Glutamatergic neuron (in vitro differentiated cells): ENCODE measurements at regions not wholly inside any gene's neighbourhood (a gene's known extent, or its start where the extent isn't known, plus 50 kb on each side); places are given as distances from the start of the nearest gene placed in this dataset.

Source experiments
- DNase-seq: peaks from one replicate; pipeline ENCODE4 v3.0.0; 2022
- H3K27ac Mint-ChIP-seq: one replicate; pipeline ENCODE4 v1.8.0; 2020; ENCODE audit warnings: mild to moderate bottlenecking, mixed read lengths, inconsistent platforms; ENCODE audit not compliant: unreplicated experiment
- H3K27me3 Mint-ChIP-seq: one replicate; pipeline ENCODE4 v1.8.0; 2020; ENCODE audit warnings: mild to moderate bottlenecking, moderate library complexity, mixed read lengths, inconsistent platforms; ENCODE audit not compliant: unreplicated experiment
- H3K36me3 Mint-ChIP-seq: one replicate; pipeline ENCODE4 v1.8.0; 2020; ENCODE audit warnings: mild to moderate bottlenecking, mixed read lengths, inconsistent platforms; ENCODE audit not compliant: unreplicated experiment
- H3K4me1 Mint-ChIP-seq: one replicate; pipeline ENCODE4 v1.8.0; 2020; ENCODE audit warnings: mild to moderate bottlenecking, low read depth, mixed read lengths, inconsistent platforms; ENCODE audit not compliant: unreplicated experiment
- H3K4me3 Mint-ChIP-seq: one replicate; pipeline ENCODE4 v1.8.0; 2020; ENCODE audit warnings: mild to moderate bottlenecking, mixed read lengths, inconsistent platforms; ENCODE audit not compliant: unreplicated experiment
- H3K9me3 Mint-ChIP-seq: one replicate; pipeline ENCODE4 v1.8.0; 2020; ENCODE audit warnings: mild to moderate bottlenecking, moderate library complexity, mixed read lengths, inconsistent platforms; ENCODE audit not compliant: unreplicated experiment
- CTCF ChIP-seq: fragments of 200-600 bp; sonication (generic); IDR thresholded peaks from one replicate; pipeline ENCODE4 v1.5.0; 2021; ENCODE audit not compliant: partially characterized antibody, unreplicated experiment

GRCh38 chr11:69348414-69349235, 54.7 kb downstream of the MYEOV start:
- Mint-ChIP-seq H3K27me3 (peaks cover 14% of the 10 kb centered on the region), H3K27ac (no peak overlapping the region), H3K9me3 (peaks cover 5% of the 10 kb centered on the region), H3K36me3 (peaks cover 4% of the 10 kb centered on the region), H3K4me1 (peaks cover 24% of the 10 kb centered on the region), H3K4me3 (no peak overlapping the region)
- DNase-seq, result no peak
- TF ChIP-seq CTCF, result no peak

GRCh38 chr11:69350040-69350439, 56.1 kb downstream of the MYEOV start:
- H3K27me3 Mint-ChIP-seq, result peaks cover 11% of the 10 kb centered on the region
- peaks cover 24% of the 10 kb centered on the region for H3K4me1 Mint-ChIP-seq
- peaks cover 9% of the 10 kb centered on the region for H3K9me3 Mint-ChIP-seq
- no peak overlapping the region for H3K27ac Mint-ChIP-seq
- peaks cover 4% of the 10 kb centered on the region for H3K36me3 Mint-ChIP-seq
- no peak for TF ChIP-seq CTCF
- H3K4me3 Mint-ChIP-seq, result no peak overlapping the region
- DNase-seq, result no peak

DNA sequence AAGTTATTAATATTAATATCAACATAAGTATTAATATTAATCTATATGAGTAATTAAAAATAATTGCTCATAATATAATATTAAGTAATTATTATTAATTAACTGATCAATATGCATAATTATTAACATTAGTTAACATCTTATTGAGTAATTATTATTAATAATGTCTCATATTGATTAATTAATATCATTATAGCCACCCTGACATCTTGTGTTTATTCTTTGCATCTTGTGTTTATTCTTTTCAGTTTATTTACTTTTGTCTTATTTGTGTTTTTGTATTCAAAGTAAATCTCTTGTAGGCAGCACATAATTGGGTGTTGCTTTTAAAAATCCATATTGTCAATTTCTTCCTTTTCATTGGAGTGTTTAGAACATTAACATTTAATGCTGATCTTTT, 56.6 kb downstream of the MYEOV start:
- Mint-ChIP-seq H3K27me3 (peaks cover 14% of the 10 kb centered on the region), H3K36me3 (peaks cover 4% of the 10 kb centered on the region), H3K9me3 (peaks cover 9% of the 10 kb centered on the region), H3K4me1 (peaks cover 24% of the 10 kb centered on the region), H3K4me3 (no peak overlapping the region), H3K27ac (peak overlapping the region; percentile 75)
- DNase-seq, result no peak
- no peak for TF ChIP-seq CTCF

- no peak for TF ChIP-seq CTCF
- H3K4me3 Mint-ChIP-seq, result peak overlapping the region; percentile 12
- peaks cover 12% of the 10 kb centered on the region for H3K27me3 Mint-ChIP-seq
- peak overlapping the region; percentile 75 for H3K27ac Mint-ChIP-seq
- peaks cover 9% of the 10 kb centered on the region for H3K9me3 Mint-ChIP-seq
- peaks cover 4% of the 10 kb centered on the region for H3K36me3 Mint-ChIP-seq
- H3K4me1 Mint-ChIP-seq, result peaks cover 24% of the 10 kb centered on the region
- no peak for DNase-seq
These were observed 57.5 kb downstream of the MYEOV start for GRCh38 chr11:69351460-69351859.

- DNase-seq, result no peak
- H3K4me3 Mint-ChIP-seq, result peak overlapping the region; percentile 19
- TF ChIP-seq CTCF, result no peak
- peaks cover 4% of the 10 kb centered on the region for H3K36me3 Mint-ChIP-seq
- peaks cover 9% of the 10 kb centered on the region for H3K9me3 Mint-ChIP-seq
- peaks cover 12% of the 10 kb centered on the region for H3K27me3 Mint-ChIP-seq
- H3K27ac Mint-ChIP-seq, result peak overlapping the region; percentile 75
- peaks cover 24% of the 10 kb centered on the region for H3K4me1 Mint-ChIP-seq
These were observed 58.2 kb downstream of the MYEOV start for GRCh38 chr11:69352166-69352565.
